H1 (cell line): ENCODE measurements at regions not wholly inside any gene's neighbourhood (a gene's known extent, or its start where the extent isn't known, plus 50 kb on each side); places are given as distances from the start of the nearest gene placed in this dataset.

Source experiments
- CTCF ChIA-PET: fragments of 300-600 bp; sonication (Branson Sonifier 250); formaldehyde crosslinking; loops from one replicate; lab custom pipeline; 2021; ENCODE audit not compliant: partially characterized antibody; lab: Charles Lee
- POLR2A ChIA-PET: fragments of 300-600 bp; sonication (Branson Sonifier 250); formaldehyde crosslinking; loops from one replicate; lab custom pipeline; 2021; ENCODE audit warnings: inconsistent platforms; ENCODE audit not compliant: partially characterized antibody; lab: Charles Lee
- DNase-seq, 2 experiments: peaks; one replicate each; pipeline versions ENCODE4 v3.0.0 to v3.0.0-alpha.2; 2010 to 2022; ENCODE audit warnings: low spot score in 2 of 2, low read depth in 1 of 2, mixed read lengths in 1 of 2
- FAIRE-seq: peaks from 2 replicates; lab custom pipeline; 2011; peaks lifted over from hg19 to GRCh38; lab: Jason Lieb, UNC
- H2AFZ ChIP-seq: 2 replicates; pipeline ENCODE4 v1.8.1; 2012; ENCODE audit warnings: low read length, inconsistent platforms
- H2AK5ac ChIP-seq: 2 replicates; pipeline ENCODE4 v1.6.1; 2013; ENCODE audit warnings: low read depth, low read length
- H2BK120ac ChIP-seq: replicated peaks from 2 replicates; pipeline ENCODE3; 2013; ENCODE audit warnings: low read depth, low read length, inconsistent platforms
- H2BK12ac ChIP-seq: 2 replicates; pipeline ENCODE4 v1.6.1; 2013; ENCODE audit warnings: low read depth, low read length
- H2BK15ac ChIP-seq: 2 replicates; pipeline ENCODE4 v1.6.1; 2013; ENCODE audit warnings: low read length
- H2BK20ac ChIP-seq: 2 replicates; pipeline ENCODE4 v1.6.1; 2013; ENCODE audit warnings: low read length
- H2BK5ac ChIP-seq: 2 replicates; pipeline ENCODE4 v1.6.1; 2013; ENCODE audit warnings: low read depth, low read length
- H3K14ac ChIP-seq: 2 replicates; pipeline ENCODE4 v1.6.1; 2013; ENCODE audit warnings: inconsistent platforms; ENCODE audit not compliant: insufficient read length
- H3K18ac ChIP-seq: 2 replicates; pipeline ENCODE4 v1.6.1; 2013; ENCODE audit warnings: low read length; ENCODE audit errors: extremely low read depth
- H3K23ac ChIP-seq: 2 replicates; pipeline ENCODE4 v1.6.1; 2013; ENCODE audit warnings: inconsistent platforms; ENCODE audit not compliant: insufficient read length
- H3K23me2 ChIP-seq: 2 replicates; pipeline ENCODE4 v1.6.1; 2013; ENCODE audit warnings: low read depth, low read length
- H3K27ac ChIP-seq: 2 replicates; pipeline ENCODE4 v1.6.1; 2011; ENCODE audit warnings: low read depth, low read length, inconsistent platforms
- H3K27me3 ChIP-seq, 4 experiments: replicated peaks in 1 of 4; 1 replicate in 1 of 4; 2 replicates in 3 of 4; pipeline versions ENCODE4 v1.6.1 to v1.8.1; 2011 to 2013; ENCODE audit warnings: low read length in 3 of 4, mild to moderate bottlenecking in 3 of 4, inconsistent platforms in 2 of 4, mixed read lengths in 2 of 4, moderate library complexity in 1 of 4; ENCODE audit not compliant: control insufficient read depth in 3 of 4, insufficient read depth in 3 of 4; ENCODE audit errors: extremely low read depth in 1 of 4
- H3K36me3 ChIP-seq, 4 experiments: 2 replicates each; pipeline versions ENCODE4 v1.6.1 to v1.8.1; 2011 to 2013; ENCODE audit warnings: mild to moderate bottlenecking in 4 of 4, low read length in 3 of 4, moderate library complexity in 2 of 4, control low read depth in 1 of 4, inconsistent platforms in 1 of 4; ENCODE audit not compliant: insufficient read depth in 4 of 4, control insufficient read depth in 2 of 4
- H3K4ac ChIP-seq: replicated peaks from 2 replicates; pipeline ENCODE3; 2013; ENCODE audit warnings: low read length, low read depth, mixed read lengths, inconsistent platforms; ENCODE audit not compliant: insufficient read length
- H3K4me1 ChIP-seq, 4 experiments: replicated peaks in 1 of 4; 1 replicate in 1 of 4; 2 replicates in 3 of 4; pipeline versions ENCODE4 v1.6.1 to v1.8.1; 2011 to 2013; ENCODE audit warnings: low read length in 3 of 4, inconsistent platforms in 2 of 4, mixed read lengths in 1 of 4; ENCODE audit not compliant: insufficient read depth in 4 of 4, control insufficient read depth in 3 of 4
- H3K4me2 ChIP-seq, 2 experiments: 2 replicates each; pipeline versions ENCODE4 v1.6.1 to v1.8.1; 2011 to 2013; ENCODE audit warnings: low read depth in 2 of 2, low read length in 2 of 2, control low read depth in 1 of 2, inconsistent platforms in 1 of 2, mild to moderate bottlenecking in 1 of 2; ENCODE audit not compliant: insufficient read depth in 1 of 2
- H3K4me3 ChIP-seq, 4 experiments: fragments of 200-600, 300-600 bp in 1 of 4; sonication (generic), shearing (Covaris generic), sonication (Bioruptor Twin) in 1 of 4; 2 replicates each; pipeline versions ENCODE4 v1.5.1 to v1.8.1; 2011 to 2016; ENCODE audit warnings: low read length in 4 of 4, low read depth in 3 of 4, control low read depth in 2 of 4, inconsistent platforms in 2 of 4, mild to moderate bottlenecking in 2 of 4, mixed read lengths in 1 of 4, moderate library complexity in 1 of 4; ENCODE audit not compliant: insufficient read depth in 2 of 4; ENCODE audit errors: extremely low read depth in 1 of 4
- H3K56ac ChIP-seq: replicated peaks from 2 replicates; pipeline ENCODE3; 2013; ENCODE audit warnings: low read depth, mild to moderate bottlenecking, mixed read lengths, low read length, inconsistent platforms; ENCODE audit not compliant: insufficient read length
- H3K79me1 ChIP-seq: 2 replicates; pipeline ENCODE4 v1.6.1; 2013; ENCODE audit warnings: low read depth, low read length, control low read depth
- H3K79me2 ChIP-seq, 2 experiments: 2 replicates each; pipeline versions ENCODE4 v1.6.1 to v1.8.1; 2012 to 2013; ENCODE audit warnings: low read length in 2 of 2, mild to moderate bottlenecking in 2 of 2, inconsistent platforms in 1 of 2; ENCODE audit not compliant: insufficient read depth in 2 of 2, control insufficient read depth in 1 of 2
- H3K9ac ChIP-seq, 4 experiments: replicated peaks in 1 of 4; 1 replicate in 1 of 4; 2 replicates in 3 of 4; pipeline versions ENCODE4 v1.6.1 to v1.8.1; 2011 to 2013; ENCODE audit warnings: low read depth in 3 of 4, low read length in 3 of 4, control low read depth in 2 of 4, mild to moderate bottlenecking in 2 of 4, moderate library complexity in 2 of 4, inconsistent platforms in 1 of 4; ENCODE audit errors: extremely low read depth in 1 of 4
- H3K9me3 ChIP-seq, 2 experiments: 2 replicates each; pipeline versions ENCODE4 v1.6.1 to v1.8.1; 2012 to 2013; ENCODE audit warnings: mild to moderate bottlenecking in 2 of 2, moderate library complexity in 2 of 2, control low read depth in 1 of 2, inconsistent platforms in 1 of 2, low read depth in 1 of 2, low read length in 1 of 2, mixed read lengths in 1 of 2; ENCODE audit not compliant: insufficient read depth in 2 of 2
- H4K20me1 ChIP-seq, 2 experiments: replicated peaks in 1 of 2; 2 replicates each; pipeline versions ENCODE3 to v1.8.1; 2011 to 2013; ENCODE audit warnings: inconsistent platforms in 2 of 2, low read length in 2 of 2, mild to moderate bottlenecking in 1 of 2; ENCODE audit not compliant: insufficient read depth in 2 of 2, control insufficient read depth in 1 of 2
- H4K5ac ChIP-seq: 2 replicates; pipeline ENCODE4 v1.6.1; 2013; ENCODE audit warnings: low read length, low read depth, mixed read lengths, inconsistent platforms; ENCODE audit not compliant: insufficient read length
- H4K8ac ChIP-seq: 2 replicates; pipeline ENCODE4 v1.8.0; 2013; ENCODE audit warnings: mild to moderate bottlenecking, moderate library complexity, low read length, inconsistent platforms; ENCODE audit not compliant: insufficient read depth; ENCODE audit errors: extremely low read depth
- H4K91ac ChIP-seq: replicated peaks from 2 replicates; pipeline ENCODE3; 2013; ENCODE audit warnings: low read length, mixed read lengths, inconsistent platforms; ENCODE audit not compliant: insufficient read length
- CHD7 ChIP-seq: fragments of 300-600 bp; sonication (generic); IDR thresholded peaks from 2 replicates; pipeline ENCODE4 v1.7.1; 2012; ENCODE audit warnings: low read length, moderate library complexity, mild to moderate bottlenecking, inconsistent platforms; ENCODE audit not compliant: insufficient replicate concordance
- WGBS, 2 experiments: shearing (Covaris generic) in 1 of 2; methylation state at CpG; one replicate each; pipeline versions ENCODE4 v1.1.6 to v1.1.7; 2013 to 2015; ENCODE audit warnings: low lambda C conversion rate in 2 of 2, mixed read lengths in 2 of 2, inconsistent platforms in 1 of 2, low coverage in 1 of 2, missing lambda C conversion rate in 1 of 2; ENCODE audit not compliant: insufficient replicate concordance in 2 of 2, insufficient coverage in 1 of 2, insufficient read length in 1 of 2; ENCODE audit errors: extremely low coverage in 1 of 2, missing lambda C conversion rate in 1 of 2; 5-methylcytosine and 5-hydroxymethylcytosine counted together

- Histone ChIP-seq H4K91ac (no peak overlapping the region), H3K4me1 (no peaks in the 10 kb centered on the region; a peak in 1 of 7 replicates), H3K4me3 (no peak overlapping the region), H3K4me2 (no peak overlapping the region), H2AFZ (no peak overlapping the region), H2BK5ac (no peak overlapping the region), H3K79me1 (no peaks in the 10 kb centered on the region), H3K9ac (no peak overlapping the region), H3K36me3 (no peaks in the 10 kb centered on the region), H4K20me1 (no peaks in the 10 kb centered on the region), H2BK15ac (no peak overlapping the region), H3K18ac (no peak overlapping the region), H2AK5ac (no peak overlapping the region), H3K27me3 (no peaks in the 10 kb centered on the region; a peak in 1 of 7 replicates), H4K5ac (no peak overlapping the region), H2BK20ac (no peak overlapping the region), H2BK120ac (no peak overlapping the region), H3K27ac (no peak overlapping the region), H3K14ac (no peak overlapping the region), H2BK12ac (no peak overlapping the region), H4K8ac (no peak overlapping the region), H3K9me3 (peaks cover 0 to 2% of the 10 kb centered on the region in 2 experiments; a peak in 1 of 4 replicates), H3K56ac (no peak overlapping the region), H3K79me2 (no peaks in the 10 kb centered on the region), H3K23me2 (no peaks in the 10 kb centered on the region), H3K23ac (no peak overlapping the region), H3K4ac (no peak overlapping the region)
- WGBS, 2 experiments: 82% methylated on average over 1 of the region's 1 CpG; no CpG with 5 or more reads in 1 of the 2 experiments
- no peak for DNase-seq
- CTCF ChIA-PET: no interaction called here
- no peak for FAIRE-seq
- POLR2A ChIA-PET: no interaction called here
- no peak for TF ChIP-seq CHD7
Observed at GRCh38 chr11:114955923-114956322, 277.6 kb downstream of the NXPE2 start.
